HepG2 (cell line): ENCODE measurements at regions not wholly inside any gene's neighbourhood (a gene's known extent, or its start where the extent isn't known, plus 50 kb on each side); places are given as distances from the start of the nearest gene placed in this dataset.
A peak's percentile ranks its signal among the peaks of the same experiment; 100 is the strongest.

Source experiments
- ATAC-seq: fragments of 200-7000 bp; cut with Tn5 transposase; 3 replicates; pipeline ENCODE4 v1.9.1; 2020; ENCODE audit warnings: mild to moderate bottlenecking, moderate library complexity
- BruUV-seq: library from RNA; stranded (reverse); fragments of 400-500 nt; replicated peaks from 2 replicates; lab custom pipeline; 2021; lab: Mats Ljungman, UMichigan
- CTCF ChIA-PET: fragments of 300-600 bp; formaldehyde crosslinking; extraction: SDS; loops from one replicate; lab custom pipeline; 2021; ENCODE audit warnings: low total read pairs, inconsistent platforms, low intra/inter-chr PET ratio; lab: Yijun Ruan, JAX
- POLR2A ChIA-PET: fragments of 350-600 bp; sonication (Branson Sonifier 250); formaldehyde crosslinking; loops from one replicate; lab custom pipeline; 2020; ENCODE audit warnings: antibody characterized with exemption, inconsistent platforms; lab: Yijun Ruan, JAX
- DNase-seq: peaks from one replicate; pipeline ENCODE4 v3.0.0-alpha.2; 2015; ENCODE audit warnings: low spot score
- FAIRE-seq: peaks from 3 replicates; lab custom pipeline; 2011; peaks lifted over from hg19 to GRCh38; lab: Jason Lieb, UNC
- H2AFZ ChIP-seq: one replicate; pipeline ENCODE4 v1.6.1; 2011; ENCODE audit warnings: low read length, inconsistent platforms
- H3K27ac ChIP-seq: fragments of 300-600 bp; 3 replicates; pipeline ENCODE4 v1.8.0; 2011; ENCODE audit warnings: mixed run types, mild to moderate bottlenecking, mixed read lengths, low read length, inconsistent platforms; ENCODE audit not compliant: insufficient read depth; ENCODE audit errors: extremely low read length
- H3K27me3 ChIP-seq, 2 experiments: fragments of 200-600 bp in 1 of 2; 2 replicates in 1 of 2; 3 replicates in 1 of 2; pipeline versions ENCODE4 v1.6.0 to v1.8.0; 2011; ENCODE audit warnings: low read length in 2 of 2, mild to moderate bottlenecking in 2 of 2, moderate library complexity in 2 of 2, inconsistent platforms in 1 of 2; ENCODE audit not compliant: insufficient read depth in 2 of 2, control insufficient read depth in 1 of 2
- H3K36me3 ChIP-seq, 2 experiments: fragments of 200-600 bp in 1 of 2; replicated peaks in 1 of 2; 2 replicates in 1 of 2; 3 replicates in 1 of 2; pipeline versions ENCODE4 v1.5.1 to v1.8.0; 2011; ENCODE audit warnings: low read length in 2 of 2, inconsistent platforms in 1 of 2; ENCODE audit not compliant: insufficient read depth in 2 of 2, control insufficient read depth in 1 of 2
- H3K4me1 ChIP-seq: 2 replicates; pipeline ENCODE4 v1.5.1; 2012; ENCODE audit warnings: low read length, inconsistent platforms; ENCODE audit not compliant: insufficient read depth
- H3K4me2 ChIP-seq: 2 replicates; pipeline ENCODE4 v1.6.0; 2011; ENCODE audit warnings: low read depth, low read length, inconsistent platforms
- H3K4me3 ChIP-seq, 3 experiments: fragments of 200-600 bp in 1 of 3; sonication (generic), shearing (Covaris generic) in 1 of 3; replicated peaks in 1 of 3; 2 replicates each; pipeline ENCODE4 v1.5.1; 2011 to 2016; ENCODE audit warnings: low read length in 3 of 3, inconsistent platforms in 2 of 3, low read depth in 2 of 3, mild to moderate bottlenecking in 2 of 3, control low read depth in 1 of 3, mixed read lengths in 1 of 3; ENCODE audit not compliant: insufficient read depth in 1 of 3
- H3K79me2 ChIP-seq: one replicate; pipeline ENCODE4 v1.6.1; 2011; ENCODE audit warnings: low read length, inconsistent platforms; ENCODE audit not compliant: insufficient read depth
- H3K9ac ChIP-seq: 2 replicates; pipeline ENCODE4 v1.6.0; 2011; ENCODE audit warnings: mild to moderate bottlenecking, low read depth, low read length, inconsistent platforms; ENCODE audit not compliant: insufficient read depth
- H3K9me3 ChIP-seq: 2 replicates; pipeline ENCODE4 v1.5.1; 2012; ENCODE audit warnings: mild to moderate bottlenecking, low read length
- H4K20me1 ChIP-seq: 2 replicates; pipeline ENCODE4 v1.6.0; 2011; ENCODE audit warnings: inconsistent platforms, mild to moderate bottlenecking, low read length, moderate library complexity; ENCODE audit not compliant: insufficient read depth
- HNF4A ChIP-seq: sonication (generic); formaldehyde crosslinking; IDR thresholded peaks from 2 replicates; pipeline ENCODE4 v1.4.0; 2020; ENCODE audit warnings: missing genetic modification reagents
- MYC ChIP-seq: sonication (generic); formaldehyde crosslinking; IDR thresholded peaks from 2 replicates; pipeline ENCODE4 v1.9.0; 2021; ENCODE audit warnings: missing genetic modification reagents, borderline replicate concordance
- YEATS4 ChIP-seq: sonication (generic); formaldehyde crosslinking; IDR thresholded peaks from 2 replicates; pipeline ENCODE4 v1.4.0; 2020; ENCODE audit warnings: missing genetic modification reagents, borderline replicate concordance
- ZFP36L2 ChIP-seq: sonication (generic); formaldehyde crosslinking; IDR thresholded peaks from 2 replicates; pipeline ENCODE4 v1.4.0; 2020; ENCODE audit warnings: missing genetic modification reagents
- ZKSCAN1 ChIP-seq: fragments of 150-350 bp; IDR thresholded peaks from 2 replicates; pipeline ENCODE4 v1.6.1; 2014; ENCODE audit warnings: low read length
- ZNF256 ChIP-seq: sonication (generic); formaldehyde crosslinking; conservative IDR thresholded peaks from 2 replicates; pipeline ENCODE4 v1.4.0; 2020; ENCODE audit warnings: missing genetic modification reagents
- WGBS: methylation state at CpG from one replicate; pipeline ENCODE4 v1.1.6; 2017; ENCODE audit warnings: low lambda C conversion rate; 5-methylcytosine and 5-hydroxymethylcytosine counted together
- in situ Hi-C: cut with HindIII; loops from 2 replicates; pipeline ENCODE4 v1.10.0; 2017; ENCODE audit warnings: low pct_unique_long_range_greater_than_20kb; ENCODE audit not compliant: extremely low pct_ligation_motif_present
- intact Hi-C: fragments of 100-400 bp; cut with micrococcal nuclease; formaldehyde crosslinking; loops from one replicate; pipeline ENCODE4 v1.10.0; 2022; ENCODE audit not compliant: unreplicated experiment
- TF ChIP-seq, protein P1 (sequence below): IDR thresholded peaks from 2 replicates; pipeline ENCODE4 v1.6.1; 2012; ENCODE audit warnings: inconsistent platforms
- TF ChIP-seq, protein P2 (sequence below): sonication (generic); formaldehyde crosslinking; IDR thresholded peaks from 2 replicates; pipeline ENCODE4 v1.5.1; 2020; ENCODE audit warnings: mild to moderate bottlenecking, missing genetic modification reagents, moderate library complexity

DNA sequence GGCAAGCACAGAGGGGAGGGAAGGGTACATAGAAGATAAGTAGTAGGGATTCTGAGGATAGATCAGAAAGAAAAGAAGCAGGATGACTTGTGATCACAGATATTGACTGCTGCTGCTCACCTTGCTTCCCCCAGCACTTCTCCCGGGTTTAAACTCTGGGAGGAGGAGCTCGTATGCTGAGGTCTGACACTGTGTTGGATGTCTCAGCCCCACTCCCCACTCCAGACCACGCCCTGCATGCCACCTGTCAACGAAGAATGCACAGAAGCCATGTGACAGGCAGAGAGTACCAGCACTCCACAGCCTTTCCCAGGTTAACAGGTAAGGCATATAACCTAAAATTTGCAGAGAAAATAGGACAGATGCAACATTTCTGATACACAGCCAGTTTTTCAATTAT is 388.9 kb downstream of the TNS3 start:
- Histone ChIP-seq H3K27me3 (no peaks in the 10 kb centered on the region; a peak in 1 of 5 replicates), H3K4me1 (peaks cover 14% of the 10 kb centered on the region), H3K4me2 (no peak overlapping the region), H4K20me1 (no peaks in the 10 kb centered on the region), H3K9me3 (no peaks in the 10 kb centered on the region), H3K36me3 (no peaks in the 10 kb centered on the region), H3K4me3 (no peak overlapping the region), H3K79me2 (no peaks in the 10 kb centered on the region), H3K27ac (no peak overlapping the region), H3K9ac (no peak overlapping the region), H2AFZ (no peak overlapping the region)
- 8% methylated on average over 3 of the region's 4 CpGs for WGBS
- intact Hi-C loops (no loop called here), in situ Hi-C loops (no loop called here)
- no peak for FAIRE-seq
- TF ChIP-seq YEATS4 (CRISPR knock-in tag) (no peak), ZFP36L2 (no peak)
- no TSS peak for BruUV-seq
- ATAC-seq: no peak
- POLR2A ChIA-PET: no interaction called here
- CTCF ChIA-PET: no interaction called here
- no peak for DNase-seq

DNA sequence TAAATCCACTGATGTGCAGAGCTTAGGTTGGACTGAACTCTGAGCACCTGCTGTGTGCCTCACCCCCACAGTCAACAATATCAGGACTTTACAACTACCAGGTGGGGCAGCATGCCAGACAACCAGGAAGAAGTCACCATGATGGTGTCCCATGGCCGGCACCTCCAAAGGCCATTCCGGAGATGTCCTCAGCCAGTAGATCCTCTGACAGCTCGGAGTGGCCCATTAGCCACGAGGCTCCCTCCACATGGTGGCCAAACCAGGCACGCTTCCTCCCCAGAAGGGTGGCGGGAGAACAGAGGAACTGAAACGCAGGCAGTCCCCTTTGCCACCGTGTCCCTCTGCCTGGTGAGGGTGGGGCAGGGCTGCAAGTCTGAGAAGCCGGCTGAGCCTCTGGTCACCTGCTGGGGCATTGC is 390.0 kb downstream of the TNS3 start:
- FAIRE-seq (no peak), ATAC-seq (peak; percentile 73)
- intact Hi-C loops: no loop called here
- CTCF ChIA-PET: no interaction called here
- 41% methylated on average over 4 of the region's 9 CpGs for WGBS
- Histone ChIP-seq H4K20me1 (no peaks in the 10 kb centered on the region), H3K4me1 (peaks cover 14% of the 10 kb centered on the region), H3K27ac (no peak overlapping the region), H3K27me3 (no peaks in the 10 kb centered on the region; a peak in 1 of 5 replicates), H3K79me2 (no peaks in the 10 kb centered on the region)
- TF ChIP-seq ZKSCAN1: no peak
- peak; percentile 14; the same call in 1 of the 2 replicates for TF ChIP-seq HNF4A (CRISPR knock-in tag)
- peak; percentile 82 for TF ChIP-seq ZNF256
- TF ChIP-seq, protein P1, sequence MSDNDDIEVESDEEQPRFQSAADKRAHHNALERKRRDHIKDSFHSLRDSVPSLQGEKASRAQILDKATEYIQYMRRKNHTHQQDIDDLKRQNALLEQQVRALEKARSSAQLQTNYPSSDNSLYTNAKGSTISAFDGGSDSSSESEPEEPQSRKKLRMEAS: peak; percentile 57
- TF ChIP-seq, protein P2, sequence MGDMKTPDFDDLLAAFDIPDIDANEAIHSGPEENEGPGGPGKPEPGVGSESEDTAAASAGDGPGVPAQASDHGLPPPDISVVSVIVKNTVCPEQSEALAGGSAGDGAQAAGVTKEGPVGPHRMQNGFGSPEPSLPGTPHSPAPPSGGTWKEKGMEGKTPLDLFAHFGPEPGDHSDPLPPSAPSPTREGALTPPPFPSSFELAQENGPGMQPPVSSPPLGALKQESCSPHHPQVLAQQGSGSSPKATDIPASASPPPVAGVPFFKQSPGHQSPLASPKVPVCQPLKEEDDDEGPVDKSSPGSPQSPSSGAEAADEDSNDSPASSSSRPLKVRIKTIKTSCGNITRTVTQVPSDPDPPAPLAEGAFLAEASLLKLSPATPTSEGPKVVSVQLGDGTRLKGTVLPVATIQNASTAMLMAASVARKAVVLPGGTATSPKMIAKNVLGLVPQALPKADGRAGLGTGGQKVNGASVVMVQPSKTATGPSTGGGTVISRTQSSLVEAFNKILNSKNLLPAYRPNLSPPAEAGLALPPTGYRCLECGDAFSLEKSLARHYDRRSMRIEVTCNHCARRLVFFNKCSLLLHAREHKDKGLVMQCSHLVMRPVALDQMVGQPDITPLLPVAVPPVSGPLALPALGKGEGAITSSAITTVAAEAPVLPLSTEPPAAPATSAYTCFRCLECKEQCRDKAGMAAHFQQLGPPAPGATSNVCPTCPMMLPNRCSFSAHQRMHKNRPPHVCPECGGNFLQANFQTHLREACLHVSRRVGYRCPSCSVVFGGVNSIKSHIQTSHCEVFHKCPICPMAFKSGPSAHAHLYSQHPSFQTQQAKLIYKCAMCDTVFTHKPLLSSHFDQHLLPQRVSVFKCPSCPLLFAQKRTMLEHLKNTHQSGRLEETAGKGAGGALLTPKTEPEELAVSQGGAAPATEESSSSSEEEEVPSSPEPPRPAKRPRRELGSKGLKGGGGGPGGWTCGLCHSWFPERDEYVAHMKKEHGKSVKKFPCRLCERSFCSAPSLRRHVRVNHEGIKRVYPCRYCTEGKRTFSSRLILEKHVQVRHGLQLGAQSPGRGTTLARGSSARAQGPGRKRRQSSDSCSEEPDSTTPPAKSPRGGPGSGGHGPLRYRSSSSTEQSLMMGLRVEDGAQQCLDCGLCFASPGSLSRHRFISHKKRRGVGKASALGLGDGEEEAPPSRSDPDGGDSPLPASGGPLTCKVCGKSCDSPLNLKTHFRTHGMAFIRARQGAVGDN: peak; percentile 53
- TF ChIP-seq MYC (CRISPR knock-in tag): 0 out of 2 replicates have a peak, but pooled peaks have one; percentile 21
- TF ChIP-seq, all 625 proteins: peak for 5
- H3K36me3 ChIP-seq: no peaks in the 10 kb centered on the region
- H3K9ac ChIP-seq: no peak overlapping the region
- peak; percentile 6 for DNase-seq
- no peaks in the 10 kb centered on the region for H3K9me3 ChIP-seq
- peak overlapping the region; percentile 35; the same call in 1 of the 2 replicates for H3K4me2 ChIP-seq
- no peak overlapping the region for H3K4me3 ChIP-seq
- BruUV-seq: no TSS peak
- POLR2A ChIA-PET: no interaction called here
- H2AFZ ChIP-seq: no peak overlapping the region
- in situ Hi-C loops: no loop called here
